Skin epidermis (tissue), 12 donors: ENCODE measurements at regions not wholly inside any gene's neighbourhood (a gene's known extent, or its start where the extent isn't known, plus 50 kb on each side); places are given as distances from the start of the nearest gene placed in this dataset.
"Not testable (repeated sequence)": the region's sequence is repeated elsewhere in the genome, so short reads cannot be mapped to it uniquely, and the experiment has no call there.

Experiments
- H3K27ac ChIP-seq, 21 experiments: fragments of 200-600 bp; sonication (generic) in 11 of 21; one replicate each; pipeline ENCODE4 v1.5.0; 2020; ENCODE audit warnings: mild to moderate bottlenecking in 3 of 21, inconsistent platforms in 2 of 21, moderate library complexity in 2 of 21
- H3K4me3 ChIP-seq, 7 experiments: fragments of 200-600 bp; sonication (generic) in 2 of 7; one replicate each; pipeline ENCODE4 v1.5.0; 2020; ENCODE audit warnings: inconsistent platforms in 2 of 7, mild to moderate bottlenecking in 2 of 7, moderate library complexity in 1 of 7

DNA sequence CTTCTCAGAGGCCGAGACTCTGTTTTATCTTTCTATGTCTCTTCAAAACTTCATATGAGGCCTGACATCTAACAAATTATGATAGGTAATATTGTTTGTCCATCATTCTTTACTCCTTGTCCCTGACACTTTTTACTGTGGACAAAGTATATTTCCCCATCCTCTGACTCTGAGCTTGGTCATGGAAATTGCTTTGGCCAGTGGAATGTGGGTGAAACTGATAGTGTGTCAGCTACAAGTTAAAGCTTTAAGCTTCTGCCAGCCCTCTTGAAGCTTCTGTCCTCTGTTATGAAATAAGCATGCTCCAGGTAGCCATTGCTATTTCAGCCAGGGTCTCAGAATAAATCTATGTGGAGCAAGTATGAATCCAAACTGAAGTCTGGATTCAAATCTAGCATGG, 604.6 kb downstream of the BCOR start:
- peak overlapping the region in 1 of 21 experiments; percentile 23 for H3K27ac ChIP-seq

DNA sequence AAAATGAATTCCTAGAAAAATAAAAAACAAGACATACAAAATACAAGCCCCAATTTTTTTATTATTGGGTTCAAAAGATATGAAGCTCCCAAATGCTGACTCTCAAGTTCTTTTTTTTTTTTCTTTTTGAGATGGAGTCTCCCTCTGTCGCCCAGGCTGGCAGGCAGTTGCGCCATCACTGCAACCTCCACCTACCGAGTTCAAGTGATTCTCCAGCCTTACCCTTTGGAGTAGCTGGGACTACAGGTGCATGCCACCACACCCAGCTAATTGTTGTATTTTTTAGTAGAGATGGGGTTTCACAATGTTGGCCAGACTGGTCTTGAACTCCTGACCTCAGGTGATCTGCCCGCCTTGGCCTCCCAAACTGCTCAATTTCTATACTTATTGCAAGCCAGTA, 600.6 kb downstream of the BCOR start:
- not testable (repeated sequence) for H3K27ac ChIP-seq, H3K4me3 ChIP-seq

More for the DNA sequence above, 604.6 kb downstream of the BCOR start:
- H3K4me3 ChIP-seq = no peak overlapping the region

DNA sequence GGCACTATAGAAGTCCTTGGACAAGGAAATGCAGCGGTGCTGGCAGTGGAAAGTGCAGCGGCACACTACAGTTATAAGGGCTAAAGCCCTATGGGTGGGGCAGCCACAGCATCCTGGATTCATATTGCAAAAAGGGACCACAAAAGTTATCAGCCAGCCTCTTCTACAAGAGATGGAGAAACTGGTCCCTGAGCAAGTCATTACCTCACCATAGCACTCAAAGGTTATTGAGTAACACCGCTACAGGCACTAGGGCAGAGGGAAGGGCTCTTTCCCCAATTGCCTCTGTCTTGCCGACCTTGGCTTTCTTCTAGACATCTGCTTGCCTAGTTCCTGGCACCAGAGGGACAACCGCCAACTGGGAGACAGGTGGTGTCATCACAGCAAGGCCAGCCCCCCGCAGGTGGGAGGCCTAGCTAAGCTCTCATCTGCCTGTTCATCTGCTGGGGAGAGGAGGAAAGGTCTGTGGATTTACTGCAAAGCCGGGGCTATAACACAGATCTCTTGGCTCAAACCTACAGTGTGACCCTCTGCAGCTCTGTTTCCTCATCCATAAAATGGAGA, 600.0 kb downstream of the BCOR start:
- Histone ChIP-seq H3K27ac (no peak overlapping the region), H3K4me3 (no peak overlapping the region)

DNA sequence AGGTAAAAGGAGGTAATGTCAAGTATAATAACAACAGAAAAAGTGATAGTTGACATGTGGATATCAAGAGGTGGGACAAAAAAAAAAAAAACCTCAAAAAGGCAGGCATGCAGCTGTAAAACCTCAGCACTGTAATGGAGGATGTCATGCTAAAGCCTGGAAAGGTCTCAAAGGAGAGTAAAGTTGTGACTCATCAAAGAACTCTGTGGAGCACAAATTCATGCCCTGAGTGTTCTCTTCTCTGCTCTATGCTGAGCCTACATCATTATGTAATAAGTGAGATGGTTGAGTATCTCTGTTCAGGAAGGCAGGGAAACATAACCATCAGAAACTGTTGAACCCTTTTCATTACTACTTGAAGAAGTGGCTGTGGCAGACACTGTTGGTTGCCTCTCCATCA, 597.8 kb downstream of the BCOR start:
- Histone ChIP-seq H3K27ac (no peak overlapping the region), H3K4me3 (no peak overlapping the region)

DNA sequence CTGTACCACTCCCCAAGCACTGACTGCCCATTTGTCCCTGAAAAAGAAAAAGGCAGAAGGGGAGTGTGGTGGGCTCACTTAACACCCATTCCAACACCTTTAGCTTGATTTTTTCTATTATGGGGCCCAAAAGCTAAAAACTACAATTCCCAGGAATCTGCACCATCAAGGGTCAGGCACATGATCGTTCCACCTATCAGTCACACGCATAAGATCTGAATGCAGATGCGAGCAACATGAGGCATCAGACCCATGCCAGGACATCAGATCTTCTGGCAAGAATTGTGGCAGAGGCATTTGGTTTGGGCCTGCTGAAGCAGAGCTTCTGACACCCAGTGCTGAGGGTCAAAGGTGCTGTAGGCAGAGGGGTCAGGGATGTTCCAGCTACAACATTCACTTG, 595.9 kb downstream of the BCOR start:
- Histone ChIP-seq H3K27ac (no peak overlapping the region), H3K4me3 (no peak overlapping the region)

DNA sequence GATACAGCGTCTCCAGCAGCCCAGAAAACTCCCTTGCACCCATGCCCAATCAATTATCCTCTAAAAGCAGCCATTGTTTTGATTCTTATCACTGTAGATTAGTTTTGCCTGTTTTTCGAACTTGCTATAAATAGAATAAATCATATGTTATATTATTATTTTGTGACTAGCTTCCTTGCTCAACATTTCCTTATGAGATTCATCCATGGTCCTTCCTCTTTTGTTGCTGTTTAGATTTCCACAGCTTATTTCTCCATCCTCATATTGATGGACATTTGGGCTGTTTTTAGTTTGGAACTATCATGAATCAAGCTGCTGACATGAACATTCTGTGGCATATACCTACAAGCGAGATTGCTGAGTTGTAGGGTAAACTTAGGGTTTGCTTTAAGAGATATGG, 595.3 kb downstream of the BCOR start:
- no peak overlapping the region for H3K4me3 ChIP-seq
- no peak overlapping the region for H3K27ac ChIP-seq

DNA sequence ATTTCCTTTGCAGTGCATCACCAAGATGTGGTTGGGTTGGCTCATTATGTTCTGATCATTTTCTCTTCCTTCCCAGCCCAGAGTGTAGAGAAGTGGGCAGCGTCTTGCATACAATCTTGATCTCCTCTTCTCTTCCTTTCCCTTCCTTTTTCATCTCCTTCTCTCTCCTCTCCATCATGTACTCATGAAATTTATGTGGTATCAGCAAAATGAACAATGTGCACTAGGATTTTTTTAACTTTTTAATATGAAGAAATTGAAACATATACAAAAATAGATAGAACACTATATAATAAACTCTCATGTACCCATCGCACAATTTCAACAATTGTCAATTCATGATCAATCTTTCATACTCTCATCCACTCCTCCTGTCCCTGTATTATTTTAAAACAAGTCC, 593.5 kb downstream of the BCOR start:
- no peak overlapping the region for H3K27ac ChIP-seq
- H3K4me3 ChIP-seq = no peak overlapping the region

- H3K4me3 ChIP-seq = no peak overlapping the region
- H3K27ac ChIP-seq = no peak overlapping the region
Observed at GRCh38 chrX:39504850-39505259, 592.9 kb downstream of the BCOR start.

DNA sequence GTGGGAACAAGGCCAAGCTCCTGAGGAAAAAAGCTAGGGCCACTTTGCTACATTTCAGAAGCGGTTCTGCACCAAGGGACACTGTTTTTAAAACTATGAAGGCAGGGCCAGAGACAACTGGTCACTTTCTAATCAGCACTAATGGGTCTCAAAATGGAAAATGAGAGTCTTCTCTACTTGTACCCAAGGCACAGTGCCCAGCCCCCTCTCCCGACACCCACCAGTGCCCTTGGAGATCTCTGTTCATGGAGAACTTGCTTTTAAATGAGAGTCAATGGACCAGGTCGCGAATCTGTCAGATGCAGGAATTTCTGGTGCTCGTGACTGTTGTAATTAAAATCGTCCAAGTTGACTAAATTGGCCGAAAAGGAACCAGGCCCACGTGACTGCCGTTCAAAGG, 591.6 kb downstream of the BCOR start:
- H3K27ac ChIP-seq = no peak overlapping the region

DNA sequence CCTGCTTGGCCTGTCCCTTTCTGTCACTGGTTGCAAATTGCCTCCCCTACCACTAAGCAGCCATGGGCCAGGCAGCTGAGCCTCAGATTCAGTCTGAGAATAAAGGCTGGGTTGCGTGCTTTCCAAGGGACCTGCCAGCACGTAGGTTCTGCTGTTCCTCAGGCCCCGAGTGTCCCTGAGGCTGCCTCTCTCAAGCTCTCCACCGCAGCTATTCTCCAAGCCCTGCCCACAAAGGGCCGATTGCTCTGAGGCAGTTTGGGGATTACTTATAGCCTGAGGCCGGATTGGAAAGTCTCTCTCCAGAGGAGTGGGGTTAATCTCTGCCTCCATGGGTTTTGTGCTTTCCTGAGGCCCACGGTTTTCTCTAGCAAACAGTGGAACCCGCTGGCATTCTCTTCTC, 590.7 kb downstream of the BCOR start:
- no peak overlapping the region for H3K27ac ChIP-seq
- no peak overlapping the region for H3K4me3 ChIP-seq

More for the DNA sequence above, 591.6 kb downstream of the BCOR start:
- H3K4me3 ChIP-seq = no peak overlapping the region

DNA sequence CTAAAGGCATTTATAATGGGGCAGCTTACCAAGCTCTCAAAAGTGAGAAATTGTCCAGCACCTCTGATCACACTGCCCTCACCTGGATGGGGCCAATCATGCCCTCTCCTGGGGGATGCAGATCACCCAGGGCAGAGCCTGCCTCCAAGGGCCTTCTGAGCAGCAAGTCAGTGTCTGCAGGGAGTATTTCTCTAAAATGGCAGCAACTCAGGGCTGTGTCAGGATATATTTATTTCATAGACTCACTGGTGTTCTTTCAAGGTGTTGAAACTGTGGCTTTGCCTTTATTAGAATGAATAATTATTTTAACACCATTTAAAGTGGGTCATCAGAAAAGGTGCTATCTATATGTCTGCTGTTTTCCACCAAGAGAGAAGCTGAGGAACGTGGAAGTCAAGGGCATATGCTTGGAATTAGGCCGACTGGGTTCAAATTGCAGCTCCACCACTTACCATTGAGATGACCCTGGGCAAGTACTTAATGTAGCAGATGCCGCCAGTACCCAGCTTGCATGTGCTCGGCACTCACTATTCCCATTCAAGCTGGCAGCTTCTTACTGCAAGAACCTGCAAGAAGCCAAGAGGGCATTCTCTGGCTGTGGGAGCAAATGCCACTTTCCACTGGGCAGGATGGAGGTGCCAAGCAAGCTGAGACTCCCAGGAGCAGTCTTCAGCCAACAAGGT, 590.0 kb downstream of the BCOR start:
- no peak overlapping the region for H3K27ac ChIP-seq
- no peak overlapping the region for H3K4me3 ChIP-seq

DNA sequence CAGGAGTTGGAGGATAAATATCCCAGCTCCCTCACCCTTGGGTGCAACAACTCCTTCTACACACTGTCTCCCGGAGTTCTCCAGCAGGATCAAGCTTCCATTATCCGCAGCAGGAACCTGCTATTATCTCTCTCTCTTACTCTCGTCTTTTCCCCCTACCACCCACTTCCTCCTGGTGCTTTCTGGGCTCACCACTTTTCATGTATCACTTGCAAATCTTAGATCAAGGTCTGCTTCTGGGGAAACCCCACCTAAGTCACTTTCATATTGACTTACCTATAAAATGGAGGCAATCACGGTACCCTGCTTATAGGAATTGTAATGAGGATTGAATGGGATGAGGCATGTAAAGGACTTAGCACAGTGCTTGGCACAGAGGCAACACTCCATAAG, 589.5 kb downstream of the BCOR start:
- Histone ChIP-seq H3K4me3 (no peak overlapping the region), H3K27ac (no peak overlapping the region)

DNA sequence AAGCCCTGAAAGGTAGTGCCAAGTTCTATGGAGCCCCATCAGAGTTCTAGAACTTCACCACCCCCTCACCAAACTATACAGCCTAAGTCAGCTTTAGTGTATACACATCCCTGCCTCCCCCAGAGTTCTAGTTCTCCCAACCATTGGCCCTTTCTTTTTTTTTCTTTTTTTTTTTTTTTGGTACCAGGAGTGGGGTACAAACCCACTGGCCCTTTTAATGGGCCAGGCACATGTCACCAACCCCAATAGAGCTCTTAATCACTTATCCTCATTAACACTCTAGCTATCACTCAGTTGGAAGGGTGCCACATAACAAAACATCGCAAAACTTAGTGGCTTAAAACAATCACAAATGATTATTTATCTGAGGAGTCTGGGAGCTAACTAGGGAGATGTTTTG, 588.6 kb downstream of the BCOR start:
- Histone ChIP-seq H3K27ac (no peak overlapping the region), H3K4me3 (no peak overlapping the region)

DNA sequence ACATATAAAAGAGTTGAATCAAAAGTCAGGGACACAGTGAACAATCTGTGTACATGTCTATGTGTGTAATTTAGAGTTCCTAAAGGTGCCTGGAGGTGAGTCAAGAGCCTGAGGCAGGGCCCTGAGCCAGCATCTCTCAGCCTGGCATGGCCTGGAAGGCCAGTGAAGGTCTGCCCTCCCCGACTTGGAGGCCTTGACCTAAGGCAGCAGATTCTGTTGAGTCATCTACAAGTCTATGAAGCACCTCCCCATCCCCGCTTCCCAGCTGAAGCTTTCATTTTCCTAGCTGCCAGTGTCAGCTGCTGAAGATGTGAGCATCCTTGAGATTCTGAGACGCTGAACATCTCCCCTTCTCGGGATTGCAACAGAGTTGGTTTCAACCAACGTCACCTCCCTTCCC, 583.9 kb downstream of the BCOR start:
- no peak overlapping the region for H3K4me3 ChIP-seq
- no peak overlapping the region for H3K27ac ChIP-seq

DNA sequence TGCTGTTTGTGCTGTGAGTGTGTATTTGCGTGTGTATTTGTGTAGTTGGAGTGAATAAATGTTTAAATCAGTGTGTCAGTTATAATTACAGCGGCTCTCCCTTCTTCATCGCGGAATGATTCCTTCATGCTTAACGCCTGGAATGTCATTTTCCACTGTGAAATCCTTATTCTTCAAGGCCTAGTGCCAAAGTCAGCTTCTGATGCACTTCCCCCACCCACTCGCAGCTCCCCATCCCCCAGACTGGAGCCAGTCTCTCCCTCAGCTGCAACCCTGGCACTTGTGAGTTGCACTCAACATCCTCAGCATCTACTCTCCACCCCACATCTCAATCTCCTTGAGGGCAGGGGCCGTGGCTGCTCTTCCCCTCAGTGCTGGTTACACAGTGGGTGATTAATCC, 583.0 kb downstream of the BCOR start:
- no peak overlapping the region for H3K4me3 ChIP-seq
- H3K27ac ChIP-seq = no peak overlapping the region

GRCh38 chrX:39516427-39516841, 581.3 kb downstream of the BCOR start:
- no peak overlapping the region for H3K4me3 ChIP-seq
- no peak overlapping the region for H3K27ac ChIP-seq

DNA sequence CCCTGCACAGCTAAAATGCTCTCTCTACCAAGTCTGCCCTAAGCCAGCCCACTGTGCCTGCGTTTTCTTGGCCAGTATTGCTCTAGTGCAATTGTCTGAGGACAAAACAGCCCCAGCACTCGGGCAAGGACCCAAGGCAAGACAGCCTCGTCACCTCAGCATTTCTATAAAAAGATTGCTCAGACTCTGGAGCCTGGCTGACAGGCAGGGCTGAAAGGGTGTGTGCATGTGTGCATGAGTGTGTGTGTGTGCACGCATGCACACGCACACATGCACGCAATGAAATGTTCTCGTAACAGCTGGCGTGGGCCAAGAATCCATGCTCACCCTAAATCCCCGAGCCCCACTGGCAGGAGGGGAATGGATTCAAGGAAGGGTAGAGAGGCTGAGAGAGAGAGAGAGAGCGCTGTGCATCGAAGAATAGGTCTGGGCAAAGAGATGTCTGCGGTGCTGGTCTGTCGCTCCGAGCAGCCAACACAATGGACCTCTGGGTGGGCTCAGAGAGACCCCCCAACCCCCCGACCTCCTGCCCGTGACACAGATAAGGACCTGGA, 579.2 kb downstream of the BCOR start:
- no peak overlapping the region for H3K4me3 ChIP-seq
- H3K27ac ChIP-seq = peak overlapping the region in 1 of 21 experiments; percentile 49

- Histone ChIP-seq H3K27ac (peak overlapping the region in 1 of 21 experiments; percentile 49), H3K4me3 (no peak overlapping the region)
Observed at GRCh38 chrX:39519030-39519488, 578.7 kb downstream of the BCOR start.

DNA sequence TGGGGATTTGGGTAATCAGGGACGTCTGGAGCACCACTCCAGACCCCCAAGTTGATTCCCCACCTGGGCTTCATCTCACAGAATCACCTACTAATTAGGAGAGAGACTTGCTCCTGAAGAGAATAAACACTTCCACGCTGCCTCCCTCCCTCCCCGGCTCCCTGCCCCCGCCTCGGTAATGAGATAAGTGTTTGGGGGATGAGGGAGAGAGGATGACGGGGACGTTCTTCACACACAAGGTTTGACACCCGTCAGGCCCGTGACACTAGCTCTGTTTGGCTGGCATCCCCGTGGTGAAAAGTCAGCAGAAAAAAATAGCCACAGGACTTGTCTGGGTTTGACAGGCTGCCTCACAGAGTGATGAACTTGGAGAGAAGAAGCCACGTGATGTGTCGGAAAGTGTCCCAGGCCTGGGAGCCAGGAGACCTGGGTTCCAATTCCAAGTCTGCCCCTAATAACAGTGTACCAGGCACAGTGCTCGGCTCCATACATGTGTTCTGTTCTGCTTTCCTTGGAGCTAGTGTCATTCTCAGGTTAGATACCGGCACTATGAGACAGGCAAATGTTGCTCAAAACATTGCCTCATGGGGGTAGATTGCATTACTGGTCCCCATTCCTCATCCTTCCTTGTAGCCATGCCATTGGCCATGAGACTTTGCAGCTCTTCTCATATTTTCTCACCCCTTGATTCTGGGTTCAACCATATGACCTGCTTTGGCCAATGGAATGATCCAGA, 578.0 kb downstream of the BCOR start:
- H3K27ac ChIP-seq = no peak overlapping the region
- no peak overlapping the region for H3K4me3 ChIP-seq

DNA sequence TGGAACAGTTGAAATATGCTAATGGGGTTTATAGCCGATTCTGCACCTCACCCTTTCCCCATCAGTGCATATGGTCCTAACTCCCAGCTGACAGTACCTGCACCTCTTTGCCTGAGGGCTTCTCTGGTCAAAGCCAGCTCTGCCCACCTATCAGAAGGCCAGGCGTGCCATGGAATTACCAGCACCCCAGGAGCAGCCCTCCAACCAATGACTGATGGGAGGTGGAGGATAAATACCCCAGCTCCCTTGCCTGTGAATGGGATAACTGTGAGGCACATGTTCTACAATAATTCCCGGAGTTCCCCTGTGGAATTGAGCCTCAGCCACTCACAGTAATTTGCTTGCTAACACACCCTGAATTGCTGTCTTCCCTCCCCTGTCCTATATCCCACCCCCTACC, 572.0 kb downstream of the BCOR start:
- H3K4me3 ChIP-seq = no peak overlapping the region
- H3K27ac ChIP-seq = no peak overlapping the region

- H3K4me3 ChIP-seq = no peak overlapping the region
- no peak overlapping the region for H3K27ac ChIP-seq
Observed at GRCh38 chrX:39527025-39527424, 570.7 kb downstream of the BCOR start.
